Liver (tissue), 8 donors: ENCODE measurements at regions not wholly inside any gene's neighbourhood (a gene's known extent, or its start where the extent isn't known, plus 50 kb on each side); places are given as distances from the start of the nearest gene placed in this dataset.

Source experiments
- DNase-seq: peaks from one replicate; pipeline ENCODE4 v3.0.0-alpha.2; 2017; ENCODE audit warnings: low spot score
- H3K27ac ChIP-seq, 2 donors: one replicate each; pipeline ENCODE4 v1.7.0; 2013; ENCODE audit warnings: inconsistent platforms in 2 of 2, low read length in 2 of 2, control low read depth in 1 of 2, low read depth in 1 of 2, mild to moderate bottlenecking in 1 of 2
- H3K27me3 ChIP-seq, 4 donors: one replicate each; pipeline versions ENCODE4 v1.6.1 to v1.7.0; 2013; ENCODE audit warnings: low read length in 3 of 4, inconsistent platforms in 1 of 4, mild to moderate bottlenecking in 1 of 4, moderate library complexity in 1 of 4; ENCODE audit not compliant: control insufficient read depth in 4 of 4, insufficient read depth in 4 of 4
- H3K36me3 ChIP-seq, 4 donors: one replicate each; pipeline versions ENCODE4 v1.6.1 to v1.7.0; 2013; ENCODE audit warnings: low read length in 3 of 4, mild to moderate bottlenecking in 3 of 4, low read depth in 1 of 4, moderate library complexity in 1 of 4; ENCODE audit not compliant: control insufficient read depth in 4 of 4, insufficient read depth in 3 of 4
- H3K4me1 ChIP-seq, 4 donors: one replicate each; pipeline versions ENCODE4 v1.6.1 to v1.7.0; 2013; ENCODE audit warnings: low read length in 3 of 4, mild to moderate bottlenecking in 3 of 4, moderate library complexity in 1 of 4; ENCODE audit not compliant: control insufficient read depth in 4 of 4, insufficient read depth in 4 of 4
- H3K4me3 ChIP-seq, 3 donors: one replicate each; pipeline versions ENCODE4 v1.6.1 to v1.7.0; 2013; ENCODE audit warnings: low read length in 3 of 3, control low read depth in 1 of 3, low read depth in 1 of 3, mild to moderate bottlenecking in 1 of 3
- H3K9ac ChIP-seq, 2 donors: one replicate each; pipeline ENCODE4 v1.7.0; 2013; ENCODE audit warnings: low read length in 2 of 2, mild to moderate bottlenecking in 2 of 2, moderate library complexity in 2 of 2, control low read depth in 1 of 2, low read depth in 1 of 2
- H3K9me3 ChIP-seq, 4 donors: one replicate each; pipeline versions ENCODE4 v1.6.1 to v1.7.0; 2013; ENCODE audit warnings: low read length in 3 of 4; ENCODE audit not compliant: control insufficient read depth in 4 of 4
- EGR1 ChIP-seq, 2 donors: IDR thresholded peaks; 2 replicates each; pipeline ENCODE4 v1.6.1; 2016 to 2018; ENCODE audit warnings: antibody characterized with exemption in 2 of 2, low read depth in 2 of 2
- FOXA1 ChIP-seq: IDR thresholded peaks from 2 replicates; pipeline ENCODE4 v1.6.1; 2016; ENCODE audit warnings: antibody characterized with exemption
- FOXA2 ChIP-seq: IDR thresholded peaks from 2 replicates; pipeline ENCODE4 v1.6.1; 2016; ENCODE audit warnings: antibody characterized with exemption
- GABPA ChIP-seq, 2 donors: IDR thresholded peaks in 1 of 2; conservative IDR thresholded peaks in 1 of 2; 2 replicates each; pipeline ENCODE4 v1.6.1; 2016; ENCODE audit warnings: antibody characterized with exemption in 2 of 2, mild to moderate bottlenecking in 1 of 2, moderate library complexity in 1 of 2
- HNF4A ChIP-seq, 2 donors: conservative IDR thresholded peaks; 2 replicates each; pipeline ENCODE4 v1.6.1; 2016; ENCODE audit warnings: antibody characterized with exemption in 2 of 2, mild to moderate bottlenecking in 2 of 2
- HNF4G ChIP-seq: IDR thresholded peaks from 2 replicates; pipeline ENCODE4 v1.6.1; 2016; ENCODE audit warnings: antibody characterized with exemption
- JUND ChIP-seq, 2 donors: IDR thresholded peaks; 2 replicates each; pipeline ENCODE4 v1.6.1; 2016; ENCODE audit warnings: antibody characterized with exemption in 2 of 2
- NR2F2 ChIP-seq: IDR thresholded peaks from 2 replicates; pipeline ENCODE4 v1.6.1; 2016; ENCODE audit warnings: antibody characterized with exemption
- RAD21 ChIP-seq, 2 donors: IDR thresholded peaks; 2 replicates each; pipeline ENCODE4 v1.6.1; 2016; ENCODE audit warnings: antibody characterized with exemption in 2 of 2, mild to moderate bottlenecking in 2 of 2
- REST ChIP-seq: IDR thresholded peaks from 2 replicates; pipeline ENCODE4 v1.6.1; 2016; ENCODE audit warnings: antibody characterized with exemption, mild to moderate bottlenecking
- RXRA ChIP-seq, 2 donors: IDR thresholded peaks; 2 replicates each; pipeline ENCODE4 v1.6.1; 2017 to 2018; ENCODE audit warnings: antibody characterized with exemption in 2 of 2, mild to moderate bottlenecking in 1 of 2
- SP1 ChIP-seq: IDR thresholded peaks from 2 replicates; pipeline ENCODE4 v1.6.1; 2018; ENCODE audit warnings: antibody characterized with exemption, mild to moderate bottlenecking
- TAF1 ChIP-seq: conservative IDR thresholded peaks from 2 replicates; pipeline ENCODE4 v1.6.1; 2016; ENCODE audit warnings: antibody characterized with exemption, mild to moderate bottlenecking
- YY1 ChIP-seq: IDR thresholded peaks from 2 replicates; pipeline ENCODE4 v1.6.1; 2016; ENCODE audit warnings: antibody characterized with exemption, mild to moderate bottlenecking
- WGBS: extraction: QIAGEN DNeasy Blood & Tissue Kit; methylation state at CpG from one replicate; pipeline ENCODE4 v1.1.7; 2013; 5-methylcytosine and 5-hydroxymethylcytosine counted together
- TF ChIP-seq, protein P1 (sequence below): IDR thresholded peaks from 2 replicates; pipeline ENCODE4 v1.6.1; 2016; ENCODE audit warnings: antibody characterized with exemption
- TF ChIP-seq, protein P2 (sequence below): IDR thresholded peaks from 2 replicates; pipeline ENCODE4 v1.6.1; 2016; ENCODE audit warnings: antibody characterized with exemption
- TF ChIP-seq, protein P3 (sequence below): IDR thresholded peaks from 2 replicates; pipeline ENCODE4 v1.6.1; 2016; ENCODE audit warnings: antibody characterized with exemption
- TF ChIP-seq, protein P4 (sequence below): fragments of 150-350 bp; IDR thresholded peaks from 2 replicates; pipeline ENCODE4 v1.5.1; 2017; ENCODE audit warnings: improper control_type of control experiment, low read depth, low read length; ENCODE audit not compliant: missing input control
- donor health status: healthy.
- donor health status: healthy.
- donor health status: healthy.
- donor health status: healthy.
- donor health status: healthy.

DNA sequence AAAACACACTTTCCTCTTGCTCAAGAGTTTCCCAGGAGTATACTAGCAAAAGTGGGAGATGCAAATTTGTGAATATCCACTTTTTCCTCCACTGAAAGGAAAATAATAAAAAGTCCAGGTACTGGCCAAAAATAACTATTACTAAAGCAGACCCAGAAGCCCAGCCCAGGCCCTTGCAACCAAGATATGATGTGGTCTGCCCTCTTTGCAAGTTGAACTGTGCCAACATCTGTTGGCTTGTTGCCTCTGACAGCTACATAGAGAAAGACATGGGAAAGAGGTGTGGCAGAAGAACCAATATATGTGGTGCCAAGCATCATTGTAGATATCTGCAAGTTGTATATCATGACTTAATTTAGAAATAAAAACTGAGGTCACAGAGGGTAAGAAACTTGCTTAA lies 78.4 kb upstream of the JAG1 start:
- no peaks in the 10 kb centered on the region for H3K4me1 ChIP-seq
- no peak for DNase-seq
- H3K27ac ChIP-seq = no peak overlapping the region
- H3K4me3 ChIP-seq = no peak overlapping the region
- H3K9me3 ChIP-seq = no peaks in the 10 kb centered on the region
- no peaks in the 10 kb centered on the region for H3K27me3 ChIP-seq
- no peak overlapping the region for H3K9ac ChIP-seq
- no peaks in the 10 kb centered on the region for H3K36me3 ChIP-seq
- no peak for TF ChIP-seq SP1
- TF ChIP-seq TAF1 = no peak
- TF ChIP-seq FOXA2 = no peak
- no peak for TF ChIP-seq RAD21 (IDR thresholded peaks at IDR 0.05)
- TF ChIP-seq RXRA (IDR thresholded peaks at IDR 0.05) = no peak
- TF ChIP-seq REST = no peak
- TF ChIP-seq, protein P1, sequence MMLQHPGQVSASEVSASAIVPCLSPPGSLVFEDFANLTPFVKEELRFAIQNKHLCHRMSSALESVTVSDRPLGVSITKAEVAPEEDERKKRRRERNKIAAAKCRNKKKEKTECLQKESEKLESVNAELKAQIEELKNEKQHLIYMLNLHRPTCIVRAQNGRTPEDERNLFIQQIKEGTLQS = no peak
- TF ChIP-seq EGR1 (IDR thresholded peaks at IDR 0.05; ENCODE audit: low read depth in 2 of 2) = no peak
- no peak for TF ChIP-seq GABPA (IDR thresholded peaks at IDR 0.05 in 1 of 2, conservative IDR thresholded peaks at IDR 0.05 in 1 of 2)
- TF ChIP-seq HNF4G = no peak
- TF ChIP-seq YY1 = no peak
- TF ChIP-seq, protein P2, sequence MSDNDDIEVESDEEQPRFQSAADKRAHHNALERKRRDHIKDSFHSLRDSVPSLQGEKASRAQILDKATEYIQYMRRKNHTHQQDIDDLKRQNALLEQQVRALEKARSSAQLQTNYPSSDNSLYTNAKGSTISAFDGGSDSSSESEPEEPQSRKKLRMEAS = no peak
- no peak for TF ChIP-seq JUND (IDR thresholded peaks at IDR 0.05)
- TF ChIP-seq, protein P3, sequence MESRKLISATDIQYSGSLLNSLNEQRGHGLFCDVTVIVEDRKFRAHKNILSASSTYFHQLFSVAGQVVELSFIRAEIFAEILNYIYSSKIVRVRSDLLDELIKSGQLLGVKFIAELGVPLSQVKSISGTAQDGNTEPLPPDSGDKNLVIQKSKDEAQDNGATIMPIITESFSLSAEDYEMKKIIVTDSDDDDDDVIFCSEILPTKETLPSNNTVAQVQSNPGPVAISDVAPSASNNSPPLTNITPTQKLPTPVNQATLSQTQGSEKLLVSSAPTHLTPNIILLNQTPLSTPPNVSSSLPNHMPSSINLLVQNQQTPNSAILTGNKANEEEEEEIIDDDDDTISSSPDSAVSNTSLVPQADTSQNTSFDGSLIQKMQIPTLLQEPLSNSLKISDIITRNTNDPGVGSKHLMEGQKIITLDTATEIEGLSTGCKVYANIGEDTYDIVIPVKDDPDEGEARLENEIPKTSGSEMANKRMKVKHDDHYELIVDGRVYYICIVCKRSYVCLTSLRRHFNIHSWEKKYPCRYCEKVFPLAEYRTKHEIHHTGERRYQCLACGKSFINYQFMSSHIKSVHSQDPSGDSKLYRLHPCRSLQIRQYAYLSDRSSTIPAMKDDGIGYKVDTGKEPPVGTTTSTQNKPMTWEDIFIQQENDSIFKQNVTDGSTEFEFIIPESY = no peak
- TF ChIP-seq HNF4A (conservative IDR thresholded peaks at IDR 0.05) = no peak
- no peak for TF ChIP-seq FOXA1
- no peak for TF ChIP-seq NR2F2
- TF ChIP-seq, protein P4, sequence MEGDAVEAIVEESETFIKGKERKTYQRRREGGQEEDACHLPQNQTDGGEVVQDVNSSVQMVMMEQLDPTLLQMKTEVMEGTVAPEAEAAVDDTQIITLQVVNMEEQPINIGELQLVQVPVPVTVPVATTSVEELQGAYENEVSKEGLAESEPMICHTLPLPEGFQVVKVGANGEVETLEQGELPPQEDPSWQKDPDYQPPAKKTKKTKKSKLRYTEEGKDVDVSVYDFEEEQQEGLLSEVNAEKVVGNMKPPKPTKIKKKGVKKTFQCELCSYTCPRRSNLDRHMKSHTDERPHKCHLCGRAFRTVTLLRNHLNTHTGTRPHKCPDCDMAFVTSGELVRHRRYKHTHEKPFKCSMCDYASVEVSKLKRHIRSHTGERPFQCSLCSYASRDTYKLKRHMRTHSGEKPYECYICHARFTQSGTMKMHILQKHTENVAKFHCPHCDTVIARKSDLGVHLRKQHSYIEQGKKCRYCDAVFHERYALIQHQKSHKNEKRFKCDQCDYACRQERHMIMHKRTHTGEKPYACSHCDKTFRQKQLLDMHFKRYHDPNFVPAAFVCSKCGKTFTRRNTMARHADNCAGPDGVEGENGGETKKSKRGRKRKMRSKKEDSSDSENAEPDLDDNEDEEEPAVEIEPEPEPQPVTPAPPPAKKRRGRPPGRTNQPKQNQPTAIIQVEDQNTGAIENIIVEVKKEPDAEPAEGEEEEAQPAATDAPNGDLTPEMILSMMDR = no peak

DNA sequence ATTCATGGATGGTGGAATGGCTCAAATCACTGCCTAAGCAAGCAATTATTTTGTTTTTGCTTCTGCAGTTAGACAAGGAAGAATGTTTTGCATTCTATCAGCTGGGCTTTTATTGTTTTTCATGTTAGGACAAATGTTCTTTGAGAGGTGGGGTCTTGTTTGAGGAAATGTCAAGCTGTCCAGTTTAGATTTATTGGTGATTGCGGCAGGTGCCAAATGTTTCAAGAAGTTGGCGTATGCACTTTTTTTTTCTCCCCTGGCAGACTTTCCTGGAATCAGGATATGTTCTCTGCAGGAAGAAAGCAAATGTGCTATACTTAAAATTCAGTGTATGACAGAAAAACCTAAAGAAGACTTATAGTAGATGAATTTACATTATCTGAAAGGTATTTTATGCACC lies 81.0 kb upstream of the JAG1 start:
- H3K36me3 ChIP-seq = no peaks in the 10 kb centered on the region
- 68% methylated on average over 2 of the region's 2 CpGs for WGBS
- H3K4me1 ChIP-seq = no peaks in the 10 kb centered on the region
- H3K27ac ChIP-seq = no peak overlapping the region
- H3K27me3 ChIP-seq = no peaks in the 10 kb centered on the region
- TF ChIP-seq, protein P4 = no peak
- no peak for TF ChIP-seq EGR1 (IDR thresholded peaks at IDR 0.05; ENCODE audit: low read depth in 2 of 2)
- TF ChIP-seq, protein P1 = no peak
- H3K4me3 ChIP-seq = no peak overlapping the region
- DNase-seq = no peak
- H3K9me3 ChIP-seq = no peaks in the 10 kb centered on the region
- H3K9ac ChIP-seq = no peak overlapping the region
